ENCODE measurements at regions not wholly inside any gene's neighbourhood (a gene's known extent, or its start where the extent isn't known, plus 50 kb on each side); places are given as distances from the start of the nearest gene placed in this dataset.
A peak's percentile ranks its signal among the peaks of the same experiment; 100 is the strongest.

DNA sequence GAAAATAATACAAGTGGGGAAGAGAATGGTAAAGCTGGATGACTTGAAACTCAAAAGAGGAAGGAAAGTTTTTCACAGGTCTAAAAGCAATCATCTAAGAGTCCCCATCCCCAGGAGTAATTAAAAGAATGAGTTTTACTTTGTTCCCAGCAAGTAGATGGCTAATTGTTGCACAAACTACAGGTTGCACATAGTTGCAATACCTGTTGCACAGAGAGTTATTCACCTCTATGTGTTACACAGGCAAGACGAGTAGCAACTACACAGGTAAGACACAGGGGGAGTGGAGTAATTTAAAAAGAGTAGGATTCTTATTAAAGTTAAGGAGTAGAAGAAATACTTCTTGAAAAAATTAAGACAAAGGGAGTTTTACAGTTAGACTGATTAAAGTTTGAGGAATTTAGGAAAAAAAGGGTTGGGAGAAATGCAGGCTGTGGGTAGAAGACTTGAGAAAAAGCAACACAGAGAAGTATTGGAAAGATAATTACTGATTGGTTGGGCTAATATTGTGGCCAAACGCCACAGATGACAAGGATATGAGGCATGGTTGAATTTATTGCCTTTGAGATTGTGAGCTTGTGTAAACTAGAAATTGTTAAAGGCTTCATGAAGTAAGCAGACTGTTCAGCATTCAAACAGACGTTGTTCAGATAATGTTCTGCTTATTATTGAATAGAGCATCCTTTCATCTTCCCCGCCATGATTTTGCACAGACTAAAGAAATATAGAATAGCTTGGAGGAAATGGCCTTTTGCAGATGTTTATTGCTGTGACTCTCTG, 699.3 kb downstream of the NR4A2 start:
- ATAC-seq (ENCODE audit: low read depth) (no peak), DNase-seq (ENCODE audit: low spot score) (no peak)
- Histone ChIP-seq H3K27me3 (ENCODE audit: insufficient read depth, poor library complexity, severe bottlenecking) (no peaks in the 10 kb centered on the region), H3K9me3 (ENCODE audit: severe bottlenecking) (no peaks in the 10 kb centered on the region), H3K36me3 (ENCODE audit: low read depth) (no peaks in the 10 kb centered on the region), H3K27ac (ENCODE audit: poor library complexity, severe bottlenecking) (no peak overlapping the region), H3K4me1 (ENCODE audit: insufficient read depth, poor library complexity, severe bottlenecking) (no peaks in the 10 kb centered on the region), H3K4me3 (ENCODE audit: severe bottlenecking) (no peak overlapping the region)
- TF ChIP-seq, protein P1, sequence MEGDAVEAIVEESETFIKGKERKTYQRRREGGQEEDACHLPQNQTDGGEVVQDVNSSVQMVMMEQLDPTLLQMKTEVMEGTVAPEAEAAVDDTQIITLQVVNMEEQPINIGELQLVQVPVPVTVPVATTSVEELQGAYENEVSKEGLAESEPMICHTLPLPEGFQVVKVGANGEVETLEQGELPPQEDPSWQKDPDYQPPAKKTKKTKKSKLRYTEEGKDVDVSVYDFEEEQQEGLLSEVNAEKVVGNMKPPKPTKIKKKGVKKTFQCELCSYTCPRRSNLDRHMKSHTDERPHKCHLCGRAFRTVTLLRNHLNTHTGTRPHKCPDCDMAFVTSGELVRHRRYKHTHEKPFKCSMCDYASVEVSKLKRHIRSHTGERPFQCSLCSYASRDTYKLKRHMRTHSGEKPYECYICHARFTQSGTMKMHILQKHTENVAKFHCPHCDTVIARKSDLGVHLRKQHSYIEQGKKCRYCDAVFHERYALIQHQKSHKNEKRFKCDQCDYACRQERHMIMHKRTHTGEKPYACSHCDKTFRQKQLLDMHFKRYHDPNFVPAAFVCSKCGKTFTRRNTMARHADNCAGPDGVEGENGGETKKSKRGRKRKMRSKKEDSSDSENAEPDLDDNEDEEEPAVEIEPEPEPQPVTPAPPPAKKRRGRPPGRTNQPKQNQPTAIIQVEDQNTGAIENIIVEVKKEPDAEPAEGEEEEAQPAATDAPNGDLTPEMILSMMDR (IDR thresholded peaks at IDR 0.05; ENCODE audit: poor library complexity, severe bottlenecking): no peak

DNA sequence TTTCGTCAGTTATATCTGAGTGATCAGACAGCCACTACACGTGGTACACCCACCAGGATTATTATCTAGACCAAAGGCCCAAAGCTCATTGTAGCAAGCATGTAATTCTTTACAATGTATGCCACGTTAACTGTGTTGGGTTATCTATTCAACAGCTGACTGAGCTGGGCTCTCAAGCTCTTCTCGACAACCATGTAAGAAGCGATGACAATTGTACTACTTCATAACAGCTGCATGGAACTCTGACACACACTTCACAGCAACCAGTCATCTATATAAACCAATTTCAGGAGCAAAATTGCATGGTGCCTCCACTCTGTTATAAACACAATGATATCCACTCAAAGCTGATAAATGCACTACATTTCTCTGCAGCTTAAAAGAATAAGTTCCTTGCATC, 701.8 kb downstream of the NR4A2 start:
- no peaks in the 10 kb centered on the region for H3K27me3 ChIP-seq (ENCODE audit: insufficient read depth, poor library complexity, severe bottlenecking)
- H3K4me3 ChIP-seq (ENCODE audit: severe bottlenecking): no peak overlapping the region
- DNase-seq (ENCODE audit: low spot score) (no peak), ATAC-seq (ENCODE audit: low read depth) (no peak)
- no peak overlapping the region for H3K27ac ChIP-seq (ENCODE audit: poor library complexity, severe bottlenecking)
- H3K36me3 ChIP-seq (ENCODE audit: low read depth): no peaks in the 10 kb centered on the region
- H3K4me1 ChIP-seq (ENCODE audit: insufficient read depth, poor library complexity, severe bottlenecking): no peaks in the 10 kb centered on the region
- TF ChIP-seq, protein P1 (IDR thresholded peaks at IDR 0.05; ENCODE audit: poor library complexity, severe bottlenecking): no peak
- no peaks in the 10 kb centered on the region for H3K9me3 ChIP-seq (ENCODE audit: severe bottlenecking)

DNA sequence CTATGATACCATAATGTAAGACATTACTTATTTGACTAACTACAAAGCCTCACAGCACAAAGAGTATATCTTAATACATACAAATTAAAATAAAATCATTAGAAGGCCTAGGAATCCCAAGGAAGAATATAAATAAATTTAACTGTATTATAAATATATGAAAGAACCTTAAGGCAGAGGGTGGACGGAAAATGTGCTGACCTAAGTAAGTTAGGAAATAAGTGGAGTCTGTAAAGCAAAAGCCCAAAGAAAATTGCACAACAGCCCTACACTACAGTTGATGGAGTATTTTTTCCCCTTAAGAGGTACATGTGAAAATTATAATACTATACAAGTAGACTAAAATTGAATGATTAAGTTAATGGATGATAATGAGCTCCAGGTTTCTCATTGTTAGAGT, 710.1 kb downstream of the NR4A2 start:
- TF ChIP-seq, protein P1 (IDR thresholded peaks at IDR 0.05; ENCODE audit: poor library complexity, severe bottlenecking): no peak
- Histone ChIP-seq H3K4me1 (ENCODE audit: insufficient read depth, poor library complexity, severe bottlenecking) (no peaks in the 10 kb centered on the region), H3K27ac (ENCODE audit: poor library complexity, severe bottlenecking) (no peak overlapping the region), H3K36me3 (ENCODE audit: low read depth) (no peaks in the 10 kb centered on the region), H3K27me3 (ENCODE audit: insufficient read depth, poor library complexity, severe bottlenecking) (no peaks in the 10 kb centered on the region), H3K9me3 (ENCODE audit: severe bottlenecking) (no peaks in the 10 kb centered on the region), H3K4me3 (ENCODE audit: severe bottlenecking) (no peak overlapping the region)
- DNase-seq (ENCODE audit: low spot score) (no peak), ATAC-seq (ENCODE audit: low read depth) (no peak)

DNA sequence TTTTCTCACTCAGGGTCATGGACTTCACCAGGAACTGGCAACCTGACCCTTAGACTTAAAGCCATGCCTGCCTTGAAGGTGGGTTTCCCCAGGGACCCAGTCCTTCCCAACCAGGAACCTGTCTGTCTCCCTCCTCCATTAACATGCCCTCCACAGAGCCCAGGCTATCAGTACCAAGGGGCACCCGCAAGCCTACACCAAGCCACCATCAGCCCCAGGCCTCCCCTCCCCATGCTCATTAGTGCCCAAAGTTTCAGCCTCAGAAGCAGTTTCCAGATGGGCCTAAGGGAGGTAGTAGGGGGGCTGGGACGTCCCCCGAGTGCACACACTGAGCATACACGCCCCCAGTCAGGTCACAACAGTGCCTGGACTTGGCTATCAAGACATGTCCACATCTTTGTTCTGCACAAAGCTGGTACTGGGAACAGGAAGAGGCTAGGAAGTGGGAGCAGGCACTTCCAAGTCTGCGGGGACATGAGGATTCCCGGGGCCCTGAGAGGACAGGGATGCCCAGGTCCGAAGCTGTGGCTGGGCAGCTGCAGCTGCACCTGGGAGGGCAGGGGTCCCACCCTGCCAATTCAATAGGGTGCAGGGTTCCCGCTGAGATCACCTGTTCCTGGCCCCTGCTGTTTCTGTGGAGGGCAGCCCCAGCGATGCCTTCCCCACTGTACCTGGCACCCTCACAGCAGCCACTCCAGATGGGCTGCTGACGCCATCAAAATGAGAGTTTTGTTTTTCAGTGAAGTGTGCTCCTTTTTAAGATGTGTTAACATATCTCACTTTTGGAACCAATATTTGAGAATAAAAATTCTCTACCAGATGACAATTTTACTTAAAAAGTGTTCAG, 731.4 kb downstream of the NR4A2 start:
- Histone ChIP-seq H3K9me3 (ENCODE audit: severe bottlenecking) (no peaks in the 10 kb centered on the region), H3K4me3 (ENCODE audit: severe bottlenecking) (no peak overlapping the region), H3K4me1 (ENCODE audit: insufficient read depth, poor library complexity, severe bottlenecking) (no peaks in the 10 kb centered on the region), H3K36me3 (ENCODE audit: low read depth) (no peaks in the 10 kb centered on the region), H3K27ac (ENCODE audit: poor library complexity, severe bottlenecking) (no peak overlapping the region), H3K27me3 (ENCODE audit: insufficient read depth, poor library complexity, severe bottlenecking) (no peaks in the 10 kb centered on the region)
- TF ChIP-seq, protein P1 (IDR thresholded peaks at IDR 0.05; ENCODE audit: poor library complexity, severe bottlenecking): no peak
- peak; percentile 16 for DNase-seq (ENCODE audit: low spot score)
- ATAC-seq (ENCODE audit: low read depth): no peak
